DOHH2 (cell line): ENCODE measurements at regions not wholly inside any gene's neighbourhood (a gene's known extent, or its start where the extent isn't known, plus 50 kb on each side); places are given as distances from the start of the nearest gene placed in this dataset.

Experiments
- H3F3A ChIP-seq: fragments of 200-600 bp; sonication (generic), shearing (Covaris generic); 2 replicates; pipeline ENCODE4 v1.6.0; 2016; ENCODE audit warnings: antibody characterized with exemption, mild to moderate bottlenecking; ENCODE audit not compliant: control insufficient read depth, insufficient read depth
- H3K27ac ChIP-seq: fragments of 200-600 bp; sonication (generic); 2 replicates; pipeline ENCODE4 v1.5.1; 2014; ENCODE audit warnings: low read depth, mild to moderate bottlenecking, low read length, moderate library complexity
- H3K27me3 ChIP-seq: fragments of 200-600 bp; sonication (generic); 2 replicates; pipeline ENCODE4 v1.6.1; 2014; ENCODE audit warnings: mild to moderate bottlenecking, low read length, mixed read lengths; ENCODE audit not compliant: control insufficient read depth
- H3K36me3 ChIP-seq: fragments of 200-600 bp; sonication (generic); 2 replicates; pipeline ENCODE4 v1.6.1; 2014; ENCODE audit warnings: mild to moderate bottlenecking, low read length, moderate library complexity, mixed read lengths; ENCODE audit not compliant: control insufficient read depth
- H3K4me1 ChIP-seq: fragments of 200-600 bp; sonication (generic); 2 replicates; pipeline ENCODE4 v1.6.1; 2014; ENCODE audit warnings: mild to moderate bottlenecking, low read length, mixed read lengths; ENCODE audit not compliant: control insufficient read depth
- H3K4me2 ChIP-seq: fragments of 200-600 bp; sonication (generic); 2 replicates; pipeline ENCODE4 v1.6.0; 2014; ENCODE audit warnings: mild to moderate bottlenecking, low read length, moderate library complexity
- H3K4me3 ChIP-seq: fragments of 200-600 bp; sonication (generic); 2 replicates; pipeline ENCODE4 v1.5.1; 2014; ENCODE audit warnings: mild to moderate bottlenecking, low read length, mixed read lengths
- H3K79me2 ChIP-seq: fragments of 200-600 bp; sonication (generic); 2 replicates; pipeline ENCODE4 v1.6.1; 2014; ENCODE audit warnings: mild to moderate bottlenecking, low read length, mixed read lengths; ENCODE audit not compliant: control insufficient read depth
- H3K9me2 ChIP-seq: fragments of 200-600 bp; sonication (generic); replicated peaks from 2 replicates; pipeline ENCODE4 v1.6.1; 2014; ENCODE audit warnings: mild to moderate bottlenecking, low read length, mixed read lengths; ENCODE audit not compliant: control insufficient read depth
- H3K9me3 ChIP-seq: fragments of 200-600 bp; sonication (generic); 2 replicates; pipeline ENCODE4 v1.6.1; 2014; ENCODE audit warnings: antibody characterized with exemption, low read length, mixed read lengths; ENCODE audit not compliant: control insufficient read depth, insufficient read depth
- H4K20me1 ChIP-seq: fragments of 200-600 bp; sonication (generic); 2 replicates; pipeline ENCODE4 v1.6.0; 2014; ENCODE audit warnings: low read depth, mild to moderate bottlenecking, antibody characterized with exemption, low read length, moderate library complexity; ENCODE audit not compliant: control insufficient read depth, insufficient read depth
- EZH2phosphoT487 ChIP-seq: fragments of 200-600 bp; sonication (generic); IDR thresholded peaks from 2 replicates; pipeline ENCODE4 v1.6.1; 2017; ENCODE audit warnings: borderline replicate concordance, mild to moderate bottlenecking, antibody characterized with exemption, low read length, moderate library complexity, mixed read lengths
- TF ChIP-seq, protein P1 (sequence below): fragments of 200-600 bp; sonication (generic); IDR thresholded peaks from one replicate; pipeline ENCODE4 v1.5.1; 2014; ENCODE audit warnings: antibody characterized with exemption, mild to moderate bottlenecking, low read depth, low read length; ENCODE audit not compliant: poor library complexity, severe bottlenecking

DNA sequence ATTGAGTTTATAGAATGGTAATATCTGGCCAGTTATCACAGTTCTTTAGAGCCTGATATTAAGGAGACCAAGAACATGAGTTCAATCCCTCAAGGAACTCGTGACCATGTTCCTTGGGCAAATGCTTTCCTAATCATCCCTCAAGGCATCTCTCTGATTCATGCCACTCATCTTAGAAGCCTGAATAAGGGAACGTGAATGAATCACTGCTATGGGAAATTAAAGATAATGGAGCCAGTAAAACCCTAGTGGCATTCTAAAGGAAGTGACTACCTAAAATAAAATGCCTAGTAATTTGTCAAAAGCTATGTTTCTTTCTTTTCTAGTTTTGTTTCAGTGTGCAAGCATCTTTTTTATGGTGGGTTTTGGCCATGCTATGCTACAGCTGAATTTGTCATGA, 1161.3 kb downstream of the C4orf33 start:
- H3K4me3 ChIP-seq = no peak overlapping the region
- H3K4me1 ChIP-seq = no peaks in the 10 kb centered on the region
- H3K4me2 ChIP-seq = no peak overlapping the region
- no peaks in the 10 kb centered on the region for H3K27me3 ChIP-seq
- no peaks in the 10 kb centered on the region for H4K20me1 ChIP-seq
- no peaks in the 10 kb centered on the region for H3K36me3 ChIP-seq
- H3F3A ChIP-seq = no peaks in the 10 kb centered on the region
- no peak overlapping the region for H3K27ac ChIP-seq
- no peak for TF ChIP-seq EZH2phosphoT487
- TF ChIP-seq, protein P1, sequence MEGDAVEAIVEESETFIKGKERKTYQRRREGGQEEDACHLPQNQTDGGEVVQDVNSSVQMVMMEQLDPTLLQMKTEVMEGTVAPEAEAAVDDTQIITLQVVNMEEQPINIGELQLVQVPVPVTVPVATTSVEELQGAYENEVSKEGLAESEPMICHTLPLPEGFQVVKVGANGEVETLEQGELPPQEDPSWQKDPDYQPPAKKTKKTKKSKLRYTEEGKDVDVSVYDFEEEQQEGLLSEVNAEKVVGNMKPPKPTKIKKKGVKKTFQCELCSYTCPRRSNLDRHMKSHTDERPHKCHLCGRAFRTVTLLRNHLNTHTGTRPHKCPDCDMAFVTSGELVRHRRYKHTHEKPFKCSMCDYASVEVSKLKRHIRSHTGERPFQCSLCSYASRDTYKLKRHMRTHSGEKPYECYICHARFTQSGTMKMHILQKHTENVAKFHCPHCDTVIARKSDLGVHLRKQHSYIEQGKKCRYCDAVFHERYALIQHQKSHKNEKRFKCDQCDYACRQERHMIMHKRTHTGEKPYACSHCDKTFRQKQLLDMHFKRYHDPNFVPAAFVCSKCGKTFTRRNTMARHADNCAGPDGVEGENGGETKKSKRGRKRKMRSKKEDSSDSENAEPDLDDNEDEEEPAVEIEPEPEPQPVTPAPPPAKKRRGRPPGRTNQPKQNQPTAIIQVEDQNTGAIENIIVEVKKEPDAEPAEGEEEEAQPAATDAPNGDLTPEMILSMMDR = no peak
- H3K9me2 ChIP-seq = no peaks in the 10 kb centered on the region
- no peaks in the 10 kb centered on the region for H3K9me3 ChIP-seq
- H3K79me2 ChIP-seq = no peaks in the 10 kb centered on the region

DNA sequence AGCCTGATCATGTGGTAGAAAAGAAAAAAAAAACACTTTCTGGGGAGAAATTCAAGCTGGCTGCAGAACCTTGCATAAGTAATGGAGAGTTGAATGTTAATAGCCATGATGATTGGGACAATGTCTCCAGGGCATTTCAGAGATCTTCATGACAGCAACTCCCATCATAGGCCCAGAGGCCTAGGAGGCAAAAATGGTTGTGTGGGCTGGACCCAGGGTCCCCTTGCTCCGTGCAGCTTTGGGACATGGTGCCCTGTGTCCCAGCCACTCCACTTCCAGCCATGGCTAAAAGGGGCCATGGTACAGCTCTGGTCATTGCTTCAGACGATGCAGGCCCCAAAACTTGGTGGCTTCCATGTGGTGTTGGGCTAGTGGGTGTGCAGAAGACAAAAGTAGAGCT, 1170.9 kb downstream of the C4orf33 start:
- Histone ChIP-seq H3K27ac (no peak overlapping the region), H4K20me1 (no peaks in the 10 kb centered on the region), H3K4me3 (no peak overlapping the region), H3F3A (no peaks in the 10 kb centered on the region), H3K4me2 (no peak overlapping the region), H3K27me3 (no peaks in the 10 kb centered on the region), H3K36me3 (no peaks in the 10 kb centered on the region), H3K9me3 (no peaks in the 10 kb centered on the region), H3K79me2 (no peaks in the 10 kb centered on the region), H3K9me2 (no peaks in the 10 kb centered on the region), H3K4me1 (no peaks in the 10 kb centered on the region)
- TF ChIP-seq, protein P1 = no peak
- TF ChIP-seq EZH2phosphoT487 = no peak

DNA sequence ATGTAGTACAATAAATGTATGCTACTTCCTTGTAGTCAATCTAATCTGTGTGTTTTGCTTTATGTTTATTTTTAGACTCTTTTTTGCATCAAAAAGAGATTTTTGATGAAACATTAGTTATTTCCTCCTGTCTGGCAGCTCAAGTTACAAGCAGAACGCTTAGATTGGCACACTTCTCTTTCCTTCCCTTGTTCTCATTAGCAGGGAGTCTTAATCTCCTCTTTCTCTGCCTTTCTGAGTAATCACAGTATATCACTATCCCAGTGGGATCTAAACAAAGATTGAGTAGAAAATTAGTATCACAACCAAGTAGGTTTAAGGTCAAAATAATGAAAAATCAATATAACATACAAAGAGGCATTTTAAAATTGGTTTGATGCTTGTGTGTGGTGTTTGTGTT, 1192.6 kb downstream of the C4orf33 start:
- H3K27ac ChIP-seq = no peak overlapping the region

More for the DNA sequence above, 1192.6 kb downstream of the C4orf33 start:
- H3K4me1 ChIP-seq = no peaks in the 10 kb centered on the region
- H3F3A ChIP-seq = no peaks in the 10 kb centered on the region
- H3K4me2 ChIP-seq = no peak overlapping the region
- H3K27me3 ChIP-seq = no peaks in the 10 kb centered on the region
- H3K36me3 ChIP-seq = no peaks in the 10 kb centered on the region
- no peaks in the 10 kb centered on the region for H4K20me1 ChIP-seq
- H3K9me2 ChIP-seq = no peaks in the 10 kb centered on the region
- no peaks in the 10 kb centered on the region for H3K79me2 ChIP-seq
- TF ChIP-seq, protein P1 = no peak
- no peak for TF ChIP-seq EZH2phosphoT487
- no peak overlapping the region for H3K4me3 ChIP-seq
- H3K9me3 ChIP-seq = no peaks in the 10 kb centered on the region
